Fibroblast of the aortic adventitia (primary cell): ENCODE measurements at regions not wholly inside any gene's neighbourhood (a gene's known extent, or its start where the extent isn't known, plus 50 kb on each side); places are given as distances from the start of the nearest gene placed in this dataset.
"Not testable (repeated sequence)": the region's sequence is repeated elsewhere in the genome, so short reads cannot be mapped to it uniquely, and the experiment has no call there.

Experiments used
- DNase-seq: peaks from one replicate; pipeline ENCODE4 v3.0.0-alpha.2; 2010; ENCODE audit warnings: low read depth
- H3K4me3 ChIP-seq: 2 replicates; pipeline ENCODE4 v1.5.1; 2011; ENCODE audit warnings: low read depth, mild to moderate bottlenecking, control low read depth, low read length, moderate library complexity
- CTCF ChIP-seq: IDR thresholded peaks from 2 replicates; pipeline ENCODE4 v1.5.1; 2011; ENCODE audit warnings: mild to moderate bottlenecking, low read length, control low read depth, inconsistent platforms; ENCODE audit not compliant: insufficient read depth

GRCh38 chr4:42308247-42308646 lies 89.0 kb upstream of the SHISA3 start:
- DNase-seq = no peak
- no peak for TF ChIP-seq CTCF
- H3K4me3 ChIP-seq = no peak overlapping the region

DNA sequence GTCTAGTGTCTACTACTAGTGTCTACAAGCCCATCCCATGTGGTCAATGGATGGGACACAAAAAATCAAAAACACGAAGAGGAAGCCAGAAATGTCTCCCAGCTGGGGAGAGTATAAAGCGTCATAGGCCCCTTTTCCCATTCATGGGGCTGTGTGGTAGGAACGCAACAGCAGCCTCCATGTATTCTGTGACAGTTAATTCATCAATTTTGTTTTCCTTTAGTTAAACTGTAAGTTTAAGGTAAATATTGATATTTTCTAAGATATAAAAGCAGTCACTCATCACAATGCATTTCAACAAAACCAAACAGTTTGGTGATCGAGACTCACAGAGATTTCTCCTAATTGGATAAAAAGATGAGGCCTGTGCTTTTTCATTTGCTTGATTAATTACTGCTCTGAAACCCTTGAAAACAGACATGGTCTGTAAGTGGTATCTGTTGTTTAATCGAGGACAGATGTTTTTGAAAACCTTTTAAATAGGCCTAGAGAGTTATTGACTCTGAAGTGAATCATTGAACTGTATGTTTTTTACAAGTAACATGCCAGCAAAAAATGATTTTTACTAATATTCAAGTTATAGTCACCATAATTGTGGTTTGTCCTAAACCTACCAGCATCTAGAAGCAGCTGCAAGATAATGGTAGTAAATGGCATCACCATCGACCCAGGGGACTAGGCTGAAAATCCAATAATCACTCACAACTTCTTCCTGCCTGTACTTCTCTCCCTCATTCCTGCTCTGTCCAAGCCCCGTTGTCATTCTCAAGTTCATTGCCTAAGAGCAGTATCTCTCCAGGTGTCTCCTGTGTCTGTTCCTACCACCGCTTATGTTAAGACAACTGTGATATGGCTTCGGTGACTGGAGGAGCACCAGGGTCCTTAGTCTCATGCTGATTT lies 87.7 kb upstream of the SHISA3 start:
- H3K4me3 ChIP-seq = no peak overlapping the region
- no peak for DNase-seq
- no peak for TF ChIP-seq CTCF

DNA sequence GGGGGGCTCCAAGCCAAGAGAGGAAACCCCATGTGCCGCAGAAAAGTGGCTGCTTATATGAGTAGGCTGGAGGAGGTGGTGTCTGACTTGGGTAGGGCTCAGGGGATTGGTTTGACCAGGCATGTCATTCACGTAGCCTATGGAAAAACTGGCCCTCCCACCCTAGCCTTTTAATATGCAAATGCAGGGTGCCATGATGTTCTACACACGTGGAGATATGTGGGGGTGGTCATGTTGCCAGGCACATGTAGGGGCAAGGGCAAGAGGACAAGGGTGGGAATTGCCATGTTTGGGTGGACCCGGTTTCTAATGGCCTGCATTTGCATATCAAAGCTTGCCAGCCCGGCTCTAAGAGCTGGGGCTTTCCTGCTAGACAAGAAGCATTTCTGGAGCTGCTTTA lies 86.9 kb upstream of the SHISA3 start:
- DNase-seq = no peak
- no peak for TF ChIP-seq CTCF
- no peak overlapping the region for H3K4me3 ChIP-seq

- no peak for TF ChIP-seq CTCF
These were observed 86.5 kb upstream of the SHISA3 start for GRCh38 chr4:42310806-42311205.

GRCh38 chr4:42311591-42311990 lies 85.7 kb upstream of the SHISA3 start:
- no peak for TF ChIP-seq CTCF
- no peak for DNase-seq
- no peak overlapping the region for H3K4me3 ChIP-seq

More at GRCh38 chr4:42310806-42311205, 86.5 kb upstream of the SHISA3 start:
- DNase-seq = no peak
- no peak overlapping the region for H3K4me3 ChIP-seq

- H3K4me3 ChIP-seq, DNase-seq: not testable (repeated sequence)
These were observed 83.9 kb upstream of the SHISA3 start for GRCh38 chr4:42313420-42313819.

- DNase-seq = no peak
- no peak overlapping the region for H3K4me3 ChIP-seq
- TF ChIP-seq CTCF = no peak
These were observed 83.4 kb upstream of the SHISA3 start for GRCh38 chr4:42313872-42314271.
